IPS DF 6.9 (cell line): ENCODE measurements at regions not wholly inside any gene's neighbourhood (a gene's known extent, or its start where the extent isn't known, plus 50 kb on each side); places are given as distances from the start of the nearest gene placed in this dataset.
"Not testable (repeated sequence)": the region's sequence is repeated elsewhere in the genome, so short reads cannot be mapped to it uniquely, and the experiment has no call there.

Experiments
- DNase-seq: peaks from one replicate; pipeline ENCODE4 v3.0.0-alpha.2; 2013; ENCODE audit warnings: low read depth, low spot score
- H3K27ac ChIP-seq: one replicate; pipeline ENCODE4 v1.5.1; 2013; ENCODE audit warnings: low read length, control low read depth
- H3K27me3 ChIP-seq: 2 replicates; pipeline ENCODE4 v1.6.1; 2013; ENCODE audit warnings: mild to moderate bottlenecking, low read length; ENCODE audit not compliant: control insufficient read depth, insufficient read depth
- H3K36me3 ChIP-seq: 2 replicates; pipeline ENCODE4 v1.6.1; 2013; ENCODE audit warnings: low read length; ENCODE audit not compliant: control insufficient read depth, insufficient read depth
- H3K4me1 ChIP-seq: 2 replicates; pipeline ENCODE4 v1.6.1; 2013; ENCODE audit warnings: low read length; ENCODE audit not compliant: control insufficient read depth, insufficient read depth
- H3K4me3 ChIP-seq: 2 replicates; pipeline ENCODE4 v1.5.1; 2013; ENCODE audit warnings: mild to moderate bottlenecking, low read length
- H3K9me3 ChIP-seq: 2 replicates; pipeline ENCODE4 v1.6.1; 2013; ENCODE audit warnings: low read length, inconsistent platforms; ENCODE audit not compliant: control insufficient read depth, insufficient read depth
- WGBS: extraction: QIAGEN DNeasy Blood & Tissue Kit; methylation state at CpG from one replicate; pipeline ENCODE4 v1.1.7; 2013; ENCODE audit warnings: mixed read lengths, missing lambda C conversion rate; ENCODE audit not compliant: insufficient read length, insufficient coverage; 5-methylcytosine and 5-hydroxymethylcytosine counted together

DNA sequence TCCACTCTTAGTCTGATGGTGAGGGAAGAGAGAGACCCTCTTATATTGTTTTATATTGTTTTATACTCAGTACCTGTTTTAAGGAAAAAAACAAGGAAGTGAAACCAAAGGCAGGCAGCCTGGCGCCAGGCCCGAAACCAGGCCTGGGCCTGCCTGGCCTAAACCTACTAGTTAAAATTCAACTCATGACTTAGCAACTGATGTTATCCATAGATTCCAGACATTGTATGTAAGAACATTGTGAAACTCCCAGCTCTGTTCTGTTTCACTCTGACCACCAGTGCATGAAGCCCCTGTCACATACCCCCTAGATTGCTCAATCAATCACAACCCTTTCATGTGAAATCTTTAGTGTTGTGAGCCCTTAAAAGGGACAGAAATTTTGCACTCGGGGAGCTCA lies 1226.7 kb downstream of the ROBO2 start:
- not testable (repeated sequence) for H3K27me3 ChIP-seq, H3K9me3 ChIP-seq, H3K27ac ChIP-seq, DNase-seq, H3K4me1 ChIP-seq, H3K4me3 ChIP-seq, H3K36me3 ChIP-seq
- WGBS = no CpG with 5 or more reads among the region's 3 CpGs

- peaks cover 4% of the 10 kb centered on the region; the same call in 1 of the 2 replicates for H3K4me1 ChIP-seq
- H3K27me3 ChIP-seq = no peaks in the 10 kb centered on the region
- no peaks in the 10 kb centered on the region; the same call in 1 of the 2 replicates for H3K36me3 ChIP-seq
- no peak for DNase-seq
- H3K9me3 ChIP-seq = no peaks in the 10 kb centered on the region
- no peak overlapping the region for H3K27ac ChIP-seq
- no peak overlapping the region for H3K4me3 ChIP-seq
Observed at GRCh38 chr3:78267235-78267634, 1227.3 kb downstream of the ROBO2 start.

- peaks cover 4% of the 10 kb centered on the region; the same call in 1 of the 2 replicates for H3K4me1 ChIP-seq
- H3K4me3 ChIP-seq = no peak overlapping the region
- no CpG with 5 or more reads among the region's 2 CpGs for WGBS
- H3K36me3 ChIP-seq = no peaks in the 10 kb centered on the region; the same call in 1 of the 2 replicates
- DNase-seq = no peak
- no peak overlapping the region for H3K27ac ChIP-seq
- no peaks in the 10 kb centered on the region for H3K9me3 ChIP-seq
- H3K27me3 ChIP-seq = no peaks in the 10 kb centered on the region
Observed at GRCh38 chr3:78268087-78268486, 1228.2 kb downstream of the ROBO2 start.

DNA sequence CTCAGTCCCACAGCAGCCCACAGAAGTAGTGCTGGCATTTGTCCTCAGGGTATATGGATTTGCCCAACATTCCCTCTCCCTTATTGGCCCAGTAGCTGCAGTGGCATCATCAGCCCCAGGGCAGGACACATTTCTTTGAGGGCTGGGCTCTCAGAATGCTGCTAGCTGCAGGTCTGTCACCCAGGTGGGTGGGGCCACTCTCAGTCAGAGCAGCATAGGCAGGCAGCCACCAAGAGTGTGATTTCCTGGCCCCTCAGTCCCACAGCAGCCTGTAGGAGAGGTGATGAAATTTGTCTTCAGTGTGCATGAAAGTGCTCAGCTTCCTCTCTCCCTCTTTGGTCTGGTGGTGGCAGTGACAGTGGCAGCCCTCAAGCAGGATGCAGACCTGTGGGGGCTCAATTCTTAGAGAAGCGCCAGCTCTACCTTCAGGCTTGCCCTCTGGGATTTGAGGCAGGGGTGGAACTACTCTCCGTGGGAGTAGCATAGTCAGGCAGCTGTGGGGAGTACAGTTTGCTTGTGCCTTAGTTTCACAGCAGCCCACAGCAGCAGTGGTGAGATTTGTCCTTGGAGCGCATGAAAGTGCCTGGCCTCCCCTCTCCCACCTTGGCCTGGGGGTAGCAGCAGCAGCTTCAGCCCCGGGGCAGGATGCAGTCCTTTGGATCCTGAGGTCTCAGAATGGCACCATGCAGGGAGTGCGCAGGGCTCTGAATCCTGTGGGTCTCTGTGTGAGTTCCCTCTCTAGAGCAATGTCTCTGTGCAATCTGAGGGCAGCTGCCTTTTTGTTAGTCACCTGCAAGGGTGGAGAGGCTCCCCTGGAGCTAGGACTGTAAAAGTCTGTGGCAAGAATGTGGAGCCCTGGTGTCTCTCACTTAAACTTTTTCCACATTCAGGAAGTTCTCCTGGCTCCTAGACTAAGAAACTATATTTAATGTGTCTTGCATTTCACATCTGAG lies 1229.1 kb downstream of the ROBO2 start:
- no CpG with 5 or more reads among the region's 5 CpGs for WGBS
- Histone ChIP-seq H3K4me1 (peaks cover 4% of the 10 kb centered on the region; the same call in 1 of the 2 replicates), H3K27ac (no peak overlapping the region), H3K9me3 (no peaks in the 10 kb centered on the region), H3K4me3 (no peak overlapping the region), H3K36me3 (no peaks in the 10 kb centered on the region; the same call in 1 of the 2 replicates), H3K27me3 (no peaks in the 10 kb centered on the region)
- no peak for DNase-seq

DNA sequence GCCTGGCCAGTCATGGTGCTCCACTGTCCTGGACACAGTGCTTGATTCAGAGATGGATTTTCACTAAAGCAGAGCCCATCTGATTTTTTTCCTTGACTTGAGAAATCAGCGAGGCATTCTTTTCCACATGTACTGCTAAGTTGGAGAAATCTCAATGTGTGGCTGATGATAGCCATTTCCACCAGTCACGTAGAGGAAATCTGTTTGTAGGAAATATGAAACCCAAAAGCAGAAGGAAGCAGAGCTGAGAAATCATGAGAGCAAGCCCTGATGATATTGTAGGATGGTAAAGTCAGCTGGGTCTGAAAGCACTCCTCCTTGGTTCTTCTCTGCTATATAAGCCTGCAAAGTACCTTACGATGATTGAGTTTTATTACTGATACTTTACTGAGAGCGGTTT lies 1233.4 kb downstream of the ROBO2 start:
- H3K4me1 ChIP-seq = peaks cover 4% of the 10 kb centered on the region; the same call in 1 of the 2 replicates
- no peak overlapping the region for H3K4me3 ChIP-seq
- H3K27me3 ChIP-seq = no peaks in the 10 kb centered on the region
- no peak overlapping the region for H3K27ac ChIP-seq
- WGBS = no CpG with 5 or more reads among the region's 4 CpGs
- H3K36me3 ChIP-seq = no peaks in the 10 kb centered on the region
- no peak for DNase-seq
- H3K9me3 ChIP-seq = no peaks in the 10 kb centered on the region

- WGBS = no CpG with 5 or more reads among the region's 2 CpGs
- H3K27ac ChIP-seq = no peak overlapping the region
Observed at GRCh38 chr3:78274475-78275065, 1234.7 kb downstream of the ROBO2 start.

GRCh38 chr3:78275420-78275852 lies 1235.5 kb downstream of the ROBO2 start:
- no peaks in the 10 kb centered on the region for H3K27me3 ChIP-seq
- H3K27ac ChIP-seq = no peak overlapping the region
- no peaks in the 10 kb centered on the region for H3K36me3 ChIP-seq
- no peak overlapping the region for H3K4me3 ChIP-seq
- WGBS = 100% methylated on average over 1 of the region's 3 CpGs
- no peaks in the 10 kb centered on the region for H3K9me3 ChIP-seq
- H3K4me1 ChIP-seq = no peaks in the 10 kb centered on the region
- DNase-seq = no peak

More at GRCh38 chr3:78274475-78275065, 1234.7 kb downstream of the ROBO2 start:
- Histone ChIP-seq H3K4me3 (no peak overlapping the region), H3K9me3 (no peaks in the 10 kb centered on the region), H3K36me3 (no peaks in the 10 kb centered on the region), H3K4me1 (no peaks in the 10 kb centered on the region), H3K27me3 (no peaks in the 10 kb centered on the region)
- no peak for DNase-seq

GRCh38 chr3:78277220-78277619 lies 1237.3 kb downstream of the ROBO2 start:
- no peaks in the 10 kb centered on the region for H3K36me3 ChIP-seq
- DNase-seq = no peak
- WGBS = no CpG with 5 or more reads among the region's 2 CpGs
- H3K9me3 ChIP-seq = no peaks in the 10 kb centered on the region
- H3K27ac ChIP-seq = no peak overlapping the region
- H3K4me3 ChIP-seq = no peak overlapping the region
- no peaks in the 10 kb centered on the region for H3K4me1 ChIP-seq
- no peaks in the 10 kb centered on the region for H3K27me3 ChIP-seq

- no peaks in the 10 kb centered on the region for H3K36me3 ChIP-seq
- no peak for DNase-seq
- no peaks in the 10 kb centered on the region for H3K4me1 ChIP-seq
- H3K27me3 ChIP-seq = no peaks in the 10 kb centered on the region
- H3K4me3 ChIP-seq = no peak overlapping the region
- H3K27ac ChIP-seq = no peak overlapping the region
- no peaks in the 10 kb centered on the region for H3K9me3 ChIP-seq
Observed at GRCh38 chr3:78277801-78278200, 1237.9 kb downstream of the ROBO2 start.

DNA sequence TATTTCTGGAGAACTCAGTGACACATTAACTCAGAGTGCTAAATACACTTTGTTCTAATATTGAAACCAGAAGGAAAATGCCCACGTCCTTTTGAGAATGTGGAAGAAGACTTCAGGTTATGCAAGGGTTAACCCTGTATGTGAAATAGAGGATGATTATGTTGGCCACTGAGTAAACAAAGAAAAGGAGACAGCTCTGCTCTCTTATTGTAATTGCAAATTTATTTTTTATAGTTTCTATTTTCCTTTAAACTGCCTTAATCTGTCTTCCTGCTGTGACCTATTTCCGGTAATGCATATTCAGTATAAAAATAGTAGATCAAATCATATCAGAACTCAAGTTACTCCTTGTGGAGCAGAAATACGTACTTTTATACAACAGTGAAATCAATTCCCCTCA lies 1239.2 kb downstream of the ROBO2 start:
- Histone ChIP-seq H3K27ac (no peak overlapping the region), H3K36me3 (no peaks in the 10 kb centered on the region), H3K4me1 (no peaks in the 10 kb centered on the region), H3K27me3 (no peaks in the 10 kb centered on the region), H3K9me3 (no peaks in the 10 kb centered on the region), H3K4me3 (no peak overlapping the region)
- no peak for DNase-seq
- 100% methylated on average over 1 of the region's 3 CpGs for WGBS
